GM12878 (cell line): ENCODE measurements at regions not wholly inside any gene's neighbourhood (a gene's known extent, or its start where the extent isn't known, plus 50 kb on each side); places are given as distances from the start of the nearest gene placed in this dataset.

Source experiments
- ATAC-seq: fragments of 200-7000 bp; cut with Tn5 transposase; 3 replicates; pipeline ENCODE4 v1.9.1; 2020; ENCODE audit warnings: mild to moderate bottlenecking, moderate library complexity
- BruUV-seq: library from RNA; stranded (reverse); fragments of 400-500 nt; replicated peaks from 2 replicates; lab custom pipeline; 2021; lab: Mats Ljungman, UMichigan
- CTCF ChIA-PET: fragments of 300-600 bp; sonication (Branson Sonifier 250); formaldehyde crosslinking; extraction: SDS; loops from one replicate; lab custom pipeline; 2021; ENCODE audit warnings: inconsistent platforms; lab: Yijun Ruan, JAX
- POLR2A ChIA-PET: fragments of 350-600 bp; formaldehyde crosslinking; extraction: SDS; loops from one replicate; lab custom pipeline; 2021; ENCODE audit warnings: inconsistent platforms; lab: Charles Lee
- RAD21 ChIA-PET: fragments of 300-600 bp; sonication (Branson Sonifier 250); formaldehyde crosslinking; loops from one replicate; lab custom pipeline; 2023; ENCODE audit warnings: antibody characterized with exemption; ENCODE audit not compliant: unreplicated experiment; lab: Charles Lee
- SMC1A ChIA-PET: fragments of 300-600 bp; sonication (Branson Sonifier 250); formaldehyde crosslinking; loops from one replicate; lab custom pipeline; 2023; ENCODE audit not compliant: unreplicated experiment, uncharacterized antibody; lab: Charles Lee
- DNase-seq: peaks from one replicate; pipeline ENCODE4 v3.0.0-alpha.2; 2011; ENCODE audit warnings: low read depth, low spot score
- FAIRE-seq: peaks from 3 replicates; lab custom pipeline; 2011; peaks lifted over from hg19 to GRCh38; lab: Jason Lieb, UNC
- H2AFZ ChIP-seq: 2 replicates; pipeline ENCODE4 v1.6.0; 2011; ENCODE audit warnings: low read depth, low read length, control low read depth; ENCODE audit not compliant: control insufficient read depth
- H3K27ac ChIP-seq: 2 replicates; pipeline ENCODE4 v1.5.1; 2011; ENCODE audit warnings: control low read depth; ENCODE audit not compliant: control insufficient read depth, insufficient read depth
- H3K27me3 ChIP-seq, 2 experiments: replicated peaks in 1 of 2; 2 replicates each; pipeline versions ENCODE4 v1.6.0 to v1.6.1; 2011; ENCODE audit warnings: low read length in 1 of 2; ENCODE audit not compliant: control insufficient read depth in 2 of 2, insufficient read depth in 2 of 2
- H3K36me3 ChIP-seq, 2 experiments: 2 replicates each; pipeline ENCODE4 v1.5.1; 2011; ENCODE audit warnings: low read length in 1 of 2; ENCODE audit not compliant: control insufficient read depth in 2 of 2, insufficient read depth in 2 of 2
- H3K4me1 ChIP-seq: 2 replicates; pipeline ENCODE4 v1.6.1; 2011; ENCODE audit warnings: mild to moderate bottlenecking, low read length, moderate library complexity, mixed read lengths; ENCODE audit not compliant: control insufficient read depth, insufficient read depth
- H3K4me2 ChIP-seq: 2 replicates; pipeline ENCODE4 v1.6.0; 2011; ENCODE audit warnings: control low read depth; ENCODE audit not compliant: control insufficient read depth, insufficient read depth
- H3K4me3 ChIP-seq: fragments of 200-600 bp; sonication (generic); 2 replicates; pipeline ENCODE4 v1.5.1; 2016
- H3K79me2 ChIP-seq: 2 replicates; pipeline ENCODE4 v1.6.0; 2011; ENCODE audit warnings: low read length; ENCODE audit not compliant: control insufficient read depth, insufficient read depth
- H3K9ac ChIP-seq: 2 replicates; pipeline ENCODE4 v1.8.0; 2011; ENCODE audit warnings: low read length, control low read depth, mixed read lengths; ENCODE audit not compliant: control insufficient read depth, insufficient read depth
- H3K9me3 ChIP-seq: replicated peaks from 3 replicates; pipeline ENCODE4 v1.5.1; 2011; ENCODE audit warnings: mild to moderate bottlenecking, low read length; ENCODE audit not compliant: control insufficient read depth, insufficient read depth
- H4K20me1 ChIP-seq: 2 replicates; pipeline ENCODE4 v1.6.0; 2011; ENCODE audit not compliant: control insufficient read depth, insufficient read depth
- BCL3 ChIP-seq: IDR thresholded peaks from 2 replicates; pipeline ENCODE4 v1.6.1; 2011; ENCODE audit warnings: borderline replicate concordance, low read depth, mild to moderate bottlenecking, moderate library complexity, low read length; ENCODE audit not compliant: insufficient read depth, poor library complexity, severe bottlenecking
- CEBPB ChIP-seq, 2 experiments: fragments of 150-350 bp in 1 of 2; IDR thresholded peaks; 2 replicates each; pipeline ENCODE4 v1.6.1; 2012 to 2014; ENCODE audit warnings: low read depth in 2 of 2, low read length in 2 of 2, borderline replicate concordance in 1 of 2, inconsistent platforms in 1 of 2
- CHD1 ChIP-seq: IDR thresholded peaks from 2 replicates; pipeline ENCODE4 v1.6.1; 2012; ENCODE audit warnings: low read depth, low read length, improper control_type of control experiment
- EP300 ChIP-seq, 2 experiments: fragments of 150-350 bp in 1 of 2; IDR thresholded peaks; 2 replicates each; pipeline ENCODE4 v1.6.1; 2011 to 2012; ENCODE audit warnings: low read depth in 2 of 2, low read length in 2 of 2, borderline replicate concordance in 1 of 2, improper control_type of control experiment in 1 of 2, inconsistent platforms in 1 of 2; ENCODE audit not compliant: control insufficient read depth in 1 of 2
- FOXK2 ChIP-seq: fragments of 450-650 bp; IDR thresholded peaks from 2 replicates; pipeline ENCODE4 v1.6.1; 2017; ENCODE audit warnings: mild to moderate bottlenecking, moderate library complexity
- FOXM1 ChIP-seq: IDR thresholded peaks from 2 replicates; pipeline ENCODE4 v1.6.1; 2012; ENCODE audit warnings: low read depth, mild to moderate bottlenecking, inconsistent platforms, low read length, moderate library complexity
- KAT2A ChIP-seq: conservative IDR thresholded peaks from 2 replicates; pipeline ENCODE4 v1.6.1; 2011; ENCODE audit warnings: low read depth, low read length; ENCODE audit not compliant: control insufficient read depth
- MYB ChIP-seq: fragments of 150-350 bp; IDR thresholded peaks from 2 replicates; pipeline ENCODE4 v1.6.1; 2014; ENCODE audit warnings: mild to moderate bottlenecking, low read depth, low read length, borderline replicate concordance
- NR2C2 ChIP-seq: IDR thresholded peaks from 2 replicates; pipeline ENCODE4 v1.6.1; 2011; ENCODE audit warnings: borderline replicate concordance, low read depth; ENCODE audit not compliant: control insufficient read depth, insufficient read length
- NRF1 ChIP-seq: conservative IDR thresholded peaks from 2 replicates; pipeline ENCODE4 v1.6.1; 2011; ENCODE audit warnings: mild to moderate bottlenecking, low read depth, low read length, improper control_type of control experiment
- POLR2A ChIP-seq: IDR thresholded peaks from 2 replicates; pipeline ENCODE4 v1.6.1; 2011; ENCODE audit warnings: low read depth, mild to moderate bottlenecking, low read length
- RELA ChIP-seq: fragments of 450-650 bp; IDR thresholded peaks from 2 replicates; pipeline ENCODE4 v1.8.0; 2014; ENCODE audit warnings: borderline replicate concordance; ENCODE audit not compliant: partially characterized antibody
- SIX5 ChIP-seq: IDR thresholded peaks from 2 replicates; pipeline ENCODE4 v1.6.1; 2011; ENCODE audit warnings: mild to moderate bottlenecking, low read depth, low read length, moderate library complexity; ENCODE audit not compliant: severe bottlenecking
- SMAD1 ChIP-seq: fragments of 450-650 bp; IDR thresholded peaks from 2 replicates; pipeline ENCODE4 v1.6.1; 2018; ENCODE audit warnings: mild to moderate bottlenecking, low read depth; ENCODE audit not compliant: partially characterized antibody
- TAF1 ChIP-seq: IDR thresholded peaks from 2 replicates; pipeline ENCODE4 v1.6.1; 2011; ENCODE audit warnings: mild to moderate bottlenecking, low read depth, low read length, borderline replicate concordance
- TBL1XR1 ChIP-seq: IDR thresholded peaks from 2 replicates; pipeline ENCODE4 v1.6.1; 2012; ENCODE audit warnings: low read depth, low read length, improper control_type of control experiment
- TCF12 ChIP-seq: IDR thresholded peaks from 2 replicates; pipeline ENCODE4 v1.6.1; 2011; ENCODE audit warnings: low read depth, mild to moderate bottlenecking, low read length
- WRNIP1 ChIP-seq: IDR thresholded peaks from 2 replicates; pipeline ENCODE4 v1.6.1; 2011; ENCODE audit warnings: low read depth, low read length, improper control_type of control experiment, borderline replicate concordance
- ZZZ3 ChIP-seq: IDR thresholded peaks from 2 replicates; pipeline ENCODE4 v1.6.1; 2011; ENCODE audit warnings: low read depth; ENCODE audit not compliant: control insufficient read depth, insufficient read length
- WGBS: methylation state at CpG from one replicate; pipeline ENCODE4 v1.1.6; 2016; ENCODE audit warnings: low lambda C conversion rate; ENCODE audit not compliant: insufficient replicate concordance, insufficient coverage; ENCODE audit errors: missing lambda C conversion rate; 5-methylcytosine and 5-hydroxymethylcytosine counted together
- in situ Hi-C: fragments of 300-500 bp; cut with MboI; formaldehyde crosslinking; loops from 9 replicates; pipeline ENCODE4 v1.14.3; 2018; ENCODE audit warnings: mixed read lengths
- intact Hi-C: fragments of 100-400 bp; cut with micrococcal nuclease; formaldehyde crosslinking; loops from one replicate; pipeline ENCODE4 v1.14.2; 2022; ENCODE audit not compliant: unreplicated experiment
- TF ChIP-seq, protein P1 (sequence below): fragments of 450-650 bp; conservative IDR thresholded peaks from 2 replicates; pipeline ENCODE4 v1.6.1; 2017; ENCODE audit warnings: mild to moderate bottlenecking, moderate library complexity

GRCh38 chr15:83380059-83380458, 67.1 kb upstream of the SH3GL3 start:
- BruUV-seq, result no TSS peak
- in situ Hi-C loops, result no loop called here

More at GRCh38 chr15:83380059-83380458, 67.1 kb upstream of the SH3GL3 start:
- Histone ChIP-seq H2AFZ (no peak overlapping the region), H3K4me2 (no peak overlapping the region), H3K9ac (no peak overlapping the region), H3K27ac (no peak overlapping the region), H4K20me1 (no peaks in the 10 kb centered on the region), H3K36me3 (no peaks in the 10 kb centered on the region), H3K4me3 (no peak overlapping the region), H3K4me1 (peaks cover 5% of the 10 kb centered on the region), H3K27me3 (peaks cover 0 to 6% of the 10 kb centered on the region in 2 experiments; a peak in 3 of 4 replicates), H3K79me2 (no peaks in the 10 kb centered on the region), H3K9me3 (no peaks in the 10 kb centered on the region)
- DNase-seq, result no peak
- ChIA-PET POLR2A (interaction anchor here (1.0 kb wide), 1 partner anchor 132 kb away, joined by 3 read pairs; no protein-coding TSS in a partner anchor), SMC1A (interaction anchor here (0.5 to 2.4 kb wide), 3 partner anchors 131 to 376 kb away, joined by 3 to 24 read pairs (median 3); no protein-coding TSS in a partner anchor), CTCF (interaction anchor here (0.6 to 1.5 kb wide), 6 partner anchors 11 to 372 kb away, joined by 3 to 32 read pairs (median 4); partner anchors contain the start of gene C15orf40), RAD21 (interaction anchor here (1.0 to 1.2 kb wide), 3 partner anchors 132 to 369 kb away, joined by 4 to 11 read pairs (median 5); partner anchors contain the start of gene C15orf40)
- ATAC-seq, result no peak
- intact Hi-C loops, result loop anchor here (1.0 to 2.0 kb wide), 2 partner anchors 132 to 369 kb away; partner anchors contain the start of gene C15orf40
- WGBS, result 2% methylated on average over 2 of the region's 2 CpGs
- TF ChIP-seq, protein P1, sequence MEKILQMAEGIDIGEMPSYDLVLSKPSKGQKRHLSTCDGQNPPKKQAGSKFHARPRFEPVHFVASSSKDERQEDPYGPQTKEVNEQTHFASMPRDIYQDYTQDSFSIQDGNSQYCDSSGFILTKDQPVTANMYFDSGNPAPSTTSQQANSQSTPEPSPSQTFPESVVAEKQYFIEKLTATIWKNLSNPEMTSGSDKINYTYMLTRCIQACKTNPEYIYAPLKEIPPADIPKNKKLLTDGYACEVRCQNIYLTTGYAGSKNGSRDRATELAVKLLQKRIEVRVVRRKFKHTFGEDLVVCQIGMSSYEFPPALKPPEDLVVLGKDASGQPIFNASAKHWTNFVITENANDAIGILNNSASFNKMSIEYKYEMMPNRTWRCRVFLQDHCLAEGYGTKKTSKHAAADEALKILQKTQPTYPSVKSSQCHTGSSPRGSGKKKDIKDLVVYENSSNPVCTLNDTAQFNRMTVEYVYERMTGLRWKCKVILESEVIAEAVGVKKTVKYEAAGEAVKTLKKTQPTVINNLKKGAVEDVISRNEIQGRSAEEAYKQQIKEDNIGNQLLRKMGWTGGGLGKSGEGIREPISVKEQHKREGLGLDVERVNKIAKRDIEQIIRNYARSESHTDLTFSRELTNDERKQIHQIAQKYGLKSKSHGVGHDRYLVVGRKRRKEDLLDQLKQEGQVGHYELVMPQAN, result no peak
- TF ChIP-seq EP300 (IDR thresholded peaks at IDR 0.05; ENCODE audit: borderline replicate concordance in 1 of 2, control insufficient read depth in 1 of 2, low read depth in 2 of 2, low read length in 2 of 2) (no peak), TBL1XR1 (no peak), FOXM1 (no peak), KAT2A (no peak), WRNIP1 (no peak), SIX5 (no peak), TCF12 (no peak), FOXK2 (no peak), ZZZ3 (no peak), CEBPB (IDR thresholded peaks at IDR 0.05; ENCODE audit: borderline replicate concordance in 1 of 2, low read depth in 2 of 2, low read length in 2 of 2) (no peak), NRF1 (no peak), SMAD1 (no peak), MYB (no peak), CHD1 (no peak), RELA (no peak), TAF1 (no peak), NR2C2 (no peak), POLR2A (no peak), BCL3 (no peak)
- FAIRE-seq, result no peak
